SU-DHL-6 (cell line): ENCODE measurements at regions not wholly inside any gene's neighbourhood (a gene's known extent, or its start where the extent isn't known, plus 50 kb on each side); places are given as distances from the start of the nearest gene placed in this dataset.

Experiments used
- H2AFZ ChIP-seq: fragments of 200-600 bp; sonication (generic); 2 replicates; pipeline ENCODE4 v1.6.1; 2014; ENCODE audit warnings: low read depth, mild to moderate bottlenecking, moderate library complexity, mixed read lengths, antibody characterized with exemption, low read length; ENCODE audit not compliant: severe bottlenecking
- H3F3A ChIP-seq: fragments of 200-600 bp; shearing (Covaris generic); 2 replicates; pipeline ENCODE4 v1.6.0; 2016; ENCODE audit warnings: antibody characterized with exemption, mild to moderate bottlenecking; ENCODE audit not compliant: insufficient read depth
- H3K27ac ChIP-seq: fragments of 200-600 bp; sonication (generic); 2 replicates; pipeline ENCODE4 v1.5.1; 2016; ENCODE audit warnings: low read depth, mild to moderate bottlenecking, low read length, moderate library complexity, mixed read lengths
- H3K27me3 ChIP-seq: fragments of 200-600 bp; sonication (generic), shearing (Covaris generic); 2 replicates; pipeline ENCODE4 v1.6.0; 2014; ENCODE audit warnings: mild to moderate bottlenecking, low read length
- H3K36me3 ChIP-seq: fragments of 200-600 bp; sonication (generic); 2 replicates; pipeline ENCODE4 v1.6.1; 2014; ENCODE audit warnings: mild to moderate bottlenecking, low read length, mixed read lengths
- H3K4me2 ChIP-seq: fragments of 300-600, 200-600 bp; shearing (Covaris generic), sonication (generic); 2 replicates; pipeline ENCODE4 v1.6.0; 2014; ENCODE audit warnings: low read length, low read depth, mild to moderate bottlenecking; ENCODE audit not compliant: poor library complexity, severe bottlenecking
- H3K4me3 ChIP-seq: fragments of 200-600 bp; sonication (generic); 2 replicates; pipeline ENCODE4 v1.5.1; 2014; ENCODE audit warnings: antibody characterized with exemption, low read length, mild to moderate bottlenecking, mixed read lengths; ENCODE audit not compliant: insufficient read depth, poor library complexity, severe bottlenecking
- H3K79me2 ChIP-seq: fragments of 200-600 bp; sonication (generic); 2 replicates; pipeline ENCODE4 v1.6.1; 2014; ENCODE audit warnings: mild to moderate bottlenecking, low read length, moderate library complexity; ENCODE audit not compliant: insufficient read depth
- H3K9ac ChIP-seq: fragments of 200-600 bp; sonication (generic); 2 replicates; pipeline ENCODE4 v1.7.0; 2014; ENCODE audit warnings: mild to moderate bottlenecking, low read length
- H3K9me2 ChIP-seq: fragments of 200-600 bp; sonication (generic); replicated peaks from 2 replicates; pipeline ENCODE4 v1.6.1; 2014; ENCODE audit warnings: low read length; ENCODE audit not compliant: insufficient read depth
- H3K9me3 ChIP-seq: fragments of 200-600 bp; sonication (generic); 2 replicates; pipeline ENCODE4 v1.6.1; 2014; ENCODE audit warnings: low read length, mixed read lengths; ENCODE audit not compliant: insufficient read depth
- H4K20me1 ChIP-seq: fragments of 200-600 bp; sonication (generic); 2 replicates; pipeline ENCODE4 v1.6.1; 2014; ENCODE audit warnings: low read depth, mild to moderate bottlenecking, antibody characterized with exemption, low read length, moderate library complexity, mixed read lengths
- CTCF ChIP-seq: fragments of 200-600 bp; sonication (generic); IDR thresholded peaks from one replicate; pipeline ENCODE4 v1.5.1; 2017; ENCODE audit warnings: antibody characterized with exemption, mild to moderate bottlenecking, low read length, moderate library complexity; ENCODE audit not compliant: insufficient read depth, poor library complexity, severe bottlenecking
- EZH2phosphoT487 ChIP-seq: fragments of 200-600 bp; sonication (generic), shearing (Covaris generic); conservative IDR thresholded peaks from 2 replicates; pipeline ENCODE4 v1.6.1; 2018; ENCODE audit warnings: mild to moderate bottlenecking, antibody characterized with exemption, low read length, moderate library complexity, mixed read lengths

GRCh38 chrX:40975951-40976350, 109.3 kb upstream of the USP9X start:
- Histone ChIP-seq H3K27me3 (no peaks in the 10 kb centered on the region), H3K27ac (no peak overlapping the region), H3K9me3 (no peaks in the 10 kb centered on the region), H3K9ac (no peak overlapping the region), H4K20me1 (no peaks in the 10 kb centered on the region), H3K36me3 (no peaks in the 10 kb centered on the region), H3K4me3 (no peak overlapping the region), H3K9me2 (no peaks in the 10 kb centered on the region), H2AFZ (no peak overlapping the region), H3K4me2 (no peak overlapping the region), H3F3A (no peaks in the 10 kb centered on the region), H3K79me2 (no peaks in the 10 kb centered on the region)
- TF ChIP-seq CTCF: no peak
- no peak for TF ChIP-seq EZH2phosphoT487

GRCh38 chrX:40976981-40977380, 108.3 kb upstream of the USP9X start:
- no peak overlapping the region for H3K4me2 ChIP-seq
- no peak for TF ChIP-seq CTCF
- no peak for TF ChIP-seq EZH2phosphoT487
- no peak overlapping the region for H3K27ac ChIP-seq
- H3K36me3 ChIP-seq: no peaks in the 10 kb centered on the region
- H4K20me1 ChIP-seq: no peaks in the 10 kb centered on the region
- no peak overlapping the region for H2AFZ ChIP-seq
- H3K9ac ChIP-seq: no peak overlapping the region
- H3F3A ChIP-seq: no peaks in the 10 kb centered on the region
- no peaks in the 10 kb centered on the region for H3K27me3 ChIP-seq
- H3K9me2 ChIP-seq: no peaks in the 10 kb centered on the region
- no peak overlapping the region for H3K4me3 ChIP-seq
- H3K9me3 ChIP-seq: no peaks in the 10 kb centered on the region
- no peaks in the 10 kb centered on the region for H3K79me2 ChIP-seq

- Histone ChIP-seq H3K4me2 (no peak overlapping the region), H3K79me2 (no peaks in the 10 kb centered on the region), H2AFZ (no peak overlapping the region), H3K9me2 (no peaks in the 10 kb centered on the region), H3K27ac (no peak overlapping the region), H3K36me3 (no peaks in the 10 kb centered on the region), H4K20me1 (no peaks in the 10 kb centered on the region), H3F3A (no peaks in the 10 kb centered on the region), H3K4me3 (no peak overlapping the region), H3K27me3 (no peaks in the 10 kb centered on the region), H3K9me3 (no peaks in the 10 kb centered on the region), H3K9ac (no peak overlapping the region)
- TF ChIP-seq CTCF: no peak
- no peak for TF ChIP-seq EZH2phosphoT487
Observed at GRCh38 chrX:40984962-40985361, 100.3 kb upstream of the USP9X start.

- no peak overlapping the region for H2AFZ ChIP-seq
- no peak overlapping the region for H3K4me3 ChIP-seq
- H4K20me1 ChIP-seq: no peaks in the 10 kb centered on the region
- H3K79me2 ChIP-seq: no peaks in the 10 kb centered on the region
- no peaks in the 10 kb centered on the region for H3K9me2 ChIP-seq
- no peak overlapping the region for H3K4me2 ChIP-seq
- H3K27me3 ChIP-seq: no peaks in the 10 kb centered on the region
- H3K9ac ChIP-seq: no peak overlapping the region
- no peaks in the 10 kb centered on the region for H3K9me3 ChIP-seq
- no peak overlapping the region for H3K27ac ChIP-seq
- no peaks in the 10 kb centered on the region for H3K36me3 ChIP-seq
- no peak for TF ChIP-seq CTCF
- no peak for TF ChIP-seq EZH2phosphoT487
- no peaks in the 10 kb centered on the region for H3F3A ChIP-seq
Observed at GRCh38 chrX:40987413-40987812, 97.8 kb upstream of the USP9X start.
